ENCODE measurements at regions not wholly inside any gene's neighbourhood (a gene's known extent, or its start where the extent isn't known, plus 50 kb on each side); places are given as distances from the start of the nearest gene placed in this dataset.

DNA sequence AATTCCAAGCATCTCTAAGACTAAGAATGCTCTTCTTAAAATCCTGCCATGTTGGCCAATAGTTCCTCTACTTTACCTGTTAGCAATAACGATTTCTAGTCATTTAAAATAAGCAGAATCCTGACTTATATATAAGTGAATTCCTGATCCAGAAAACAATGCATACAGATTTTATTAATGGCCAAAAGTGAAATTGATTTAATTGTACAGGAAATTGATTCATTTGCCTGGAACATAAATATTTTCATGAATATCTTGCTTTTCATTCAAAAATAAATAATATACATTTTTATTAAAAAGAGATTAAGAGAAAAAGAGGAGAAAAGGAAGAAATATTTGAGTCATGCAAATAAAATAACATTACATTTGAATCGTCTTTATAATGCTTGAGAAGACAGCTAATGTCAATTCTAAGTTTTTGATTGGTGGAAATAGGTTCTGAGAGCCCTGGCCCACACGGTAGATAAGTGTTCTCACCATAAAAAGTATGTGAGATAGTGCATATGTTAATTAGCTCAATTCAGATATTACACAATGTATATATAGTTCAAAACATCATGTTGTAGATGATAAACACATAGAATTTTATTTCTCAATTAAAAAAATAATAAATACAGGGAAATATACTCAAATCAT, 323.2 kb upstream of the MIR17HG start:
- no peak for TF ChIP-seq POLR2A (IDR thresholded peaks at IDR 0.05)
- TF ChIP-seq POLR2AphosphoS5 (IDR thresholded peaks at IDR 0.05): no peak
- TF ChIP-seq, protein P1, sequence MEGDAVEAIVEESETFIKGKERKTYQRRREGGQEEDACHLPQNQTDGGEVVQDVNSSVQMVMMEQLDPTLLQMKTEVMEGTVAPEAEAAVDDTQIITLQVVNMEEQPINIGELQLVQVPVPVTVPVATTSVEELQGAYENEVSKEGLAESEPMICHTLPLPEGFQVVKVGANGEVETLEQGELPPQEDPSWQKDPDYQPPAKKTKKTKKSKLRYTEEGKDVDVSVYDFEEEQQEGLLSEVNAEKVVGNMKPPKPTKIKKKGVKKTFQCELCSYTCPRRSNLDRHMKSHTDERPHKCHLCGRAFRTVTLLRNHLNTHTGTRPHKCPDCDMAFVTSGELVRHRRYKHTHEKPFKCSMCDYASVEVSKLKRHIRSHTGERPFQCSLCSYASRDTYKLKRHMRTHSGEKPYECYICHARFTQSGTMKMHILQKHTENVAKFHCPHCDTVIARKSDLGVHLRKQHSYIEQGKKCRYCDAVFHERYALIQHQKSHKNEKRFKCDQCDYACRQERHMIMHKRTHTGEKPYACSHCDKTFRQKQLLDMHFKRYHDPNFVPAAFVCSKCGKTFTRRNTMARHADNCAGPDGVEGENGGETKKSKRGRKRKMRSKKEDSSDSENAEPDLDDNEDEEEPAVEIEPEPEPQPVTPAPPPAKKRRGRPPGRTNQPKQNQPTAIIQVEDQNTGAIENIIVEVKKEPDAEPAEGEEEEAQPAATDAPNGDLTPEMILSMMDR (IDR thresholded peaks at IDR 0.05): no peak
- no peak for TF ChIP-seq EP300 (IDR thresholded peaks at IDR 0.05)

Measured in sigmoid colon (tissue), 4 donors.